ENCODE measurements at regions not wholly inside any gene's neighbourhood (a gene's known extent, or its start where the extent isn't known, plus 50 kb on each side); places are given as distances from the start of the nearest gene placed in this dataset.

DNA sequence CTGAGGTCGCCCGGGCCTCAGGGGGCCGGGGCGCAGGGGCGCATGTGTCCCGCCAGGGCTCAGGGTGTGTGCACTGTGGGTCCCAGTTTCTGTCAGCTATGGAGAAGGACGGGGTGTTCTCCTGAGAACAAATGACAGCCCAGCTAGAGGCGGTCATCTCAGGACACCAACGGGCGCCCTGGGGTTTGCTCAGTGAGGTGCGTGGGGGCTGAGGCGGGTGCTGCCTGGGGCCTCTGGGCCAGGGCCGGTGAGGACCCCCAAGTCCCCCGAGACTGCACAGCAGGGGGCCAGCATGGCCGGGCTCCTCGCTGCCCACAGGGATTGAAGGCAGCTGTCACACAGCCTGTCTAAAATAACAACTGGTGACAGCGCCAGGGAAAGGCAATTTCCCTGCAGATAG, 808.8 kb upstream of the SOX11 start:
- no peaks in the 10 kb centered on the region for H3K36me3 ChIP-seq (ENCODE audit: insufficient read depth, low read length)
- no peak for DNase-seq
- ChIA-PET CTCF (ENCODE audit: partially characterized antibody) (no interaction called here), POLR2A (ENCODE audit: partially characterized antibody) (no interaction called here)
- H3K4me3 Mint-ChIP-seq: no peak overlapping the region
- no peaks in the 10 kb centered on the region for H3K4me1 Mint-ChIP-seq
- no peaks in the 10 kb centered on the region for H3K36me3 Mint-ChIP-seq
- intact Hi-C loops (cut with micrococcal nuclease): no loop called here
- H3K27me3 ChIP-seq (ENCODE audit: insufficient read depth, low read length): no peaks in the 10 kb centered on the region
- no peak overlapping the region for H3K4me3 ChIP-seq (ENCODE audit: low read length in 2 of 2)
- H3K9me3 Mint-ChIP-seq: peaks cover 0 to 12% (median 4%) of the 10 kb centered on the region in 8 donors
- no peak overlapping the region for H3K27ac Mint-ChIP-seq
- H3K4me1 ChIP-seq (ENCODE audit: insufficient read depth, low read length): no peaks in the 10 kb centered on the region
- H3K9me3 ChIP-seq (ENCODE audit: control insufficient read depth in 1 of 2, low read length in 2 of 2): no peaks in the 10 kb centered on the region
- no peak overlapping the region for H3K27ac ChIP-seq (ENCODE audit: low read depth, low read length)
- H3K27me3 Mint-ChIP-seq: no peaks in the 10 kb centered on the region

DNA sequence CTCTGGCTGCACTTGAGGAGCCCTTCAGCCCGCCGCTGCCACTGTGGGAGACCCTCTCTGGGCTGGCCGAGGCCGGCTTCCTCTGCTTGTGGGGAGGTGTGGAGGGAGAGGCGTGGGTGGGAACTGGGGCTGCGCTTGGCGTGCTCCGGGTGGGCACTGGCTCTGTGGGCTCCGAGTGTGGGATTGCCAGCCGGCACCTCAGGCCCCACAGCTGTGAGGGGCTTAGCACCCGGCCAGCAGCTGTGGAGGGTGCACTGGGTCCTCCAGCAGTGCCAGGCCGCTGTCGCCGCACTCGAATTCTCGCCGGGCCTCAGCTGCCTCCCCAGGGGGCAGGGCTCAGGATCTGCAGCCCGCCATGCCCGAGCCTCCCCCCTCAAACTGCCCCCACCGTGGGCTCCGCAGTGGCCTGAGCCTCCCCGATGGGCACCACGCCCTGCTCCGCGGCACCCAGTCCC, 808.0 kb upstream of the SOX11 start:
- H3K36me3 ChIP-seq (ENCODE audit: insufficient read depth, low read length): no peaks in the 10 kb centered on the region
- intact Hi-C loops (cut with micrococcal nuclease): no loop called here
- DNase-seq: no peak

DNA sequence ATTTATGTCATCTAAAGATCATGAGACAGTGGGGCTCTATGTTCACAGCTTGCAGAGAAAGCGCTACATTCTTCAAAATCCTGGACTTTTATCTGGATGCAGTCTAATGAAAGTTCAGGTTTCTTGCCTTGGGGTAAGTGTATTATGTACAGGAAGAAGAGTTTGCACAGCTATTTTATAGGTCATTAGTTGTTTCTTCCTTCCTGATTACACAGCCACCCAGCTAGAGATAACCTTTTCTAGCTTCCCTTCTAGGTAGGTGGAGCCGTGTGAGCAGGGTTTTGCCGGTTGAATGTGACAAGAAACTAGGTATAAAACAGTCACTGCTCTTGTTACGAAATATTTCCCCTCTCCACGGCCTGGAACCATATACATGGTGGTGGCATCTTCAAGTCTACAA, 800.8 kb upstream of the SOX11 start:
- H3K4me1 ChIP-seq (ENCODE audit: insufficient read depth, low read length): no peaks in the 10 kb centered on the region
- H3K4me3 ChIP-seq (ENCODE audit: low read length in 2 of 2): no peak overlapping the region
- Mint-ChIP-seq H3K27ac (no peak overlapping the region), H3K4me1 (no peaks in the 10 kb centered on the region), H3K27me3 (no peaks in the 10 kb centered on the region), H3K9me3 (peaks cover 0 to 18% (median 7%) of the 10 kb centered on the region in 8 donors), H3K4me3 (no peak overlapping the region), H3K36me3 (no peaks in the 10 kb centered on the region)
- no peaks in the 10 kb centered on the region for H3K9me3 ChIP-seq (ENCODE audit: control insufficient read depth in 1 of 2, low read length in 2 of 2)
- H3K27ac ChIP-seq (ENCODE audit: low read depth, low read length): no peak overlapping the region
- no peak for DNase-seq
- CTCF ChIA-PET (ENCODE audit: partially characterized antibody): no interaction called here
- intact Hi-C loops (cut with micrococcal nuclease): no loop called here
- no peaks in the 10 kb centered on the region for H3K27me3 ChIP-seq (ENCODE audit: insufficient read depth, low read length)
- H3K36me3 ChIP-seq (ENCODE audit: insufficient read depth, low read length): no peaks in the 10 kb centered on the region
- POLR2A ChIA-PET (ENCODE audit: partially characterized antibody): no interaction called here

More for the DNA sequence above, 808.0 kb upstream of the SOX11 start:
- Histone ChIP-seq H3K4me1 (ENCODE audit: insufficient read depth, low read length) (no peaks in the 10 kb centered on the region), H3K27me3 (ENCODE audit: insufficient read depth, low read length) (no peaks in the 10 kb centered on the region), H3K27ac (ENCODE audit: low read depth, low read length) (no peak overlapping the region), H3K9me3 (ENCODE audit: control insufficient read depth in 1 of 2, low read length in 2 of 2) (no peaks in the 10 kb centered on the region), H3K4me3 (ENCODE audit: low read length in 2 of 2) (no peak overlapping the region)
- ChIA-PET POLR2A (ENCODE audit: partially characterized antibody) (no interaction called here), CTCF (ENCODE audit: partially characterized antibody) (no interaction called here)
- Mint-ChIP-seq H3K27ac (no peak overlapping the region), H3K4me3 (no peak overlapping the region), H3K36me3 (no peaks in the 10 kb centered on the region), H3K27me3 (no peaks in the 10 kb centered on the region), H3K4me1 (no peaks in the 10 kb centered on the region), H3K9me3 (peaks cover 0 to 9% (median 4%) of the 10 kb centered on the region in 8 donors)

DNA sequence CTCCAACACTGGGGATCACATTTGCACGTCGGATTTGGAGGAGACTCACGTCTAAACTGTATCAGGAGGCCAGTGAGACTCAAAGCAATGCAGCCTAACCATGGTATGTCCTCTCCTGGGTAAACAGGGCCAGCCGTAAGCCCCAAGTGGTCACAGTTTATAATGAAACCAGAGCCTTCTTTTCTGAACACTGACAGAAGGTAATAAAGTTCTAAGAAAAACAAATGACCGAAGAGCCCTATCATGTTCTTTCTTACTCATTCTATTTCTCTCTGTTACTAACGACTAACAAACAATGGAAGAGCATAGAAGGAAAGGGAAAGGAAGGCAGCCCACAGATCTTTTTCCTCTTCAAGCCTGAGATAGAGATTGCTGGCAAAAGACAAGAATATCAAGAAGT, 796.8 kb upstream of the SOX11 start:
- H3K27ac Mint-ChIP-seq: no peak overlapping the region
- Histone ChIP-seq H3K4me1 (ENCODE audit: insufficient read depth, low read length) (no peaks in the 10 kb centered on the region), H3K27ac (ENCODE audit: low read depth, low read length) (no peak overlapping the region), H3K9me3 (ENCODE audit: control insufficient read depth in 1 of 2, low read length in 2 of 2) (no peaks in the 10 kb centered on the region), H3K27me3 (ENCODE audit: insufficient read depth, low read length) (no peaks in the 10 kb centered on the region), H3K36me3 (ENCODE audit: insufficient read depth, low read length) (no peaks in the 10 kb centered on the region), H3K4me3 (ENCODE audit: low read length in 2 of 2) (no peak overlapping the region)
- peaks cover 4 to 22% (median 10%) of the 10 kb centered on the region in 8 donors for H3K9me3 Mint-ChIP-seq
- no peaks in the 10 kb centered on the region for H3K36me3 Mint-ChIP-seq
- no peaks in the 10 kb centered on the region for H3K27me3 Mint-ChIP-seq
- H3K4me1 Mint-ChIP-seq: no peaks in the 10 kb centered on the region
- no peak for DNase-seq
- POLR2A ChIA-PET (ENCODE audit: partially characterized antibody): no interaction called here
- CTCF ChIA-PET (ENCODE audit: partially characterized antibody): no interaction called here
- no peak overlapping the region for H3K4me3 Mint-ChIP-seq
- intact Hi-C loops (cut with micrococcal nuclease): no loop called here

DNA sequence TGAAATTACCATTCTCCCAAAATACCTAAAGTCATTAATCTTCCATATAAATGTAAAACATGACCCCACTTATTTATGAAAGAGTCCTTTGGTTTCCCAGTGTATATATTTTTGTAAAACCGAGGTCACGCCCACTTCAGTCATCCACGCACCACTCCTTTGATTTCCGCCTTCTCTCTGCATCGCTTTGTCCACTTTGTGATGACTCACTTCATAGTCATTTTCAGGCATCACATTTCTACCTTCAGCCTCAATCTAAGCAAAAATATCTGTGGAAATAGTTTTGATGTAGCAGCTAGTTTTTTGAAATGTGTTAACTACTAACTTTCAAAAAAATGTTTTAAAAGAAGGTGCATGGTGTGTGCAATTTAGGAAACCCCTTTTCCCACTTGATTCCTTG, 793.5 kb upstream of the SOX11 start:
- Histone ChIP-seq H3K27ac (ENCODE audit: low read depth, low read length) (no peak overlapping the region), H3K4me3 (ENCODE audit: low read length in 2 of 2) (no peak overlapping the region), H3K4me1 (ENCODE audit: insufficient read depth, low read length) (no peaks in the 10 kb centered on the region), H3K36me3 (ENCODE audit: insufficient read depth, low read length) (no peaks in the 10 kb centered on the region), H3K9me3 (ENCODE audit: control insufficient read depth in 1 of 2, low read length in 2 of 2) (no peaks in the 10 kb centered on the region), H3K27me3 (ENCODE audit: insufficient read depth, low read length) (no peaks in the 10 kb centered on the region)
- no peak for DNase-seq
- Mint-ChIP-seq H3K36me3 (no peaks in the 10 kb centered on the region), H3K4me1 (no peaks in the 10 kb centered on the region), H3K4me3 (no peak overlapping the region), H3K27me3 (no peaks in the 10 kb centered on the region), H3K27ac (no peak overlapping the region), H3K9me3 (peaks cover 4 to 11% (median 11%) of the 10 kb centered on the region in 8 donors)
- ChIA-PET POLR2A (ENCODE audit: partially characterized antibody) (no interaction called here), CTCF (ENCODE audit: partially characterized antibody) (no interaction called here)
- intact Hi-C loops (cut with micrococcal nuclease): no loop called here

DNA sequence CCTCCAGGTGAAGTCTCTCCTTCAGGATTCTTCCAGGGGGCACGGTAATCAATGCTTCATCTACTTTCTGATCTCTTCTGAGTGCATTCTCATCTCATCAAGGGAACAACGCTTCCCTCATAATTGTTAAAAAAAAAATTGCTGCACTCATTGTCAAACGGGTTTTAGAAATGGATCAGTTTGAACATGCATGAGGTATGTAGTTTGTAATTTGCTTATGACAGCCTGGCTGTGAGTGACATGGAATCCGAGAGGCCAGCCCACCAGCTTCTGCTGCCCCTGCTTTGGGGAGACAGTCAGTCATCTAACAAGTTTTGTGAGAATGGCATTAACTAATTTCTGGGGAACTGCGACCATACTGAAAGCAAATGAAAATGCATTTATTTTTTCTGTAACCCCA, 791.9 kb upstream of the SOX11 start:
- no peak for DNase-seq
- H3K4me3 ChIP-seq (ENCODE audit: low read length in 2 of 2): no peak overlapping the region
- no peaks in the 10 kb centered on the region for H3K27me3 ChIP-seq (ENCODE audit: insufficient read depth, low read length)
- no peaks in the 10 kb centered on the region for H3K36me3 ChIP-seq (ENCODE audit: insufficient read depth, low read length)
- H3K9me3 Mint-ChIP-seq: peaks cover 4 to 11% (median 8%) of the 10 kb centered on the region in 8 donors
- no peak overlapping the region for H3K27ac ChIP-seq (ENCODE audit: low read depth, low read length)
- no peaks in the 10 kb centered on the region for H3K27me3 Mint-ChIP-seq
- POLR2A ChIA-PET (ENCODE audit: partially characterized antibody): no interaction called here
- H3K4me3 Mint-ChIP-seq: no peak overlapping the region
- no peaks in the 10 kb centered on the region for H3K36me3 Mint-ChIP-seq
- H3K9me3 ChIP-seq (ENCODE audit: control insufficient read depth in 1 of 2, low read length in 2 of 2): no peaks in the 10 kb centered on the region
- H3K4me1 ChIP-seq (ENCODE audit: insufficient read depth, low read length): no peaks in the 10 kb centered on the region
- CTCF ChIA-PET (ENCODE audit: partially characterized antibody): no interaction called here
- no peak overlapping the region for H3K27ac Mint-ChIP-seq
- intact Hi-C loops (cut with micrococcal nuclease): no loop called here
- no peaks in the 10 kb centered on the region for H3K4me1 Mint-ChIP-seq

DNA sequence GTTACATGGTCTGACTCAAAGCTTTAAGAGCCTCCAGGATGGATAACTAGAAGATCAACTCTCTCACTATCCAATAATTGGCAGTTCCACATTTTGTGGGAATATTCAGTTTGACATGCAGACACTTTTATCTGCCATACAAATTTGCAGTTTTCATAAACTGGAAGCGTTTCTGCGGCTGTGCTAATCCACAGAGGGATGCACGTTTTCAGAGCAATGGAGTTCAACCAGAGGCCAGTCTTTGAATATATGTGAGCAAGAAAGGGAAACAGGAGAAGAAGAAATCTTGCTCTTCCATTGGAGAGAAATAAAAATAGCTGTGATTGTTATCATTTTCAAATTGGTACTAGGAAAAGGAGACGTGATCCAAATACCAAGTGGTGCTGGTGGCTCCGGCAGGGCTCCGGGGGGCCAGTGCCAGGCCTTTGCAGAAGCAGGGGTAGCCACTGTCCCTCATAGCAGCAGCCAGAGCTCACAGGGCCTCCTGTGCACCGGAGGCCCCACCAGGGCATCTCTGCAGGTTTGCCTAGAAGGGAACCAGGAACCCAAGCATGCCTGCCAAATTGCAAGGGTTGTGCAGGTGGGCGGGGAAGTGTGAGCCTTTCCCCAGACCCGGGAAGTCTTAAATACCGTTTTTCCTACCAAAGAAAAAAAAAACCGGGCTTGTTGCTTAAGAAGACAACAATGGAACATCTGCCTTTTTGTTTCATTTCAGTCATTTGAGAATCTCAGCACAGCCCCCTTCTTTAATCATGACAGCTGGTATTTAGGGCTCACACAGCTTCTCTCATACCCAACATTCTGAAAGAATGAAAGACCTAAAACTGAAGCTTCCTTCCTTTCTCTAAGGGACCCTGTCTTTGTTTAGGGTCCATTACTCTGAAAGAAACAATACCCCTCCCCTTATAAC, 791.1 kb upstream of the SOX11 start:
- H3K27me3 ChIP-seq (ENCODE audit: insufficient read depth, low read length): no peaks in the 10 kb centered on the region
- intact Hi-C loops (cut with micrococcal nuclease): no loop called here
- POLR2A ChIA-PET (ENCODE audit: partially characterized antibody): no interaction called here
- H3K36me3 Mint-ChIP-seq: no peaks in the 10 kb centered on the region
- no peak overlapping the region for H3K4me3 ChIP-seq (ENCODE audit: low read length in 2 of 2)
- H3K36me3 ChIP-seq (ENCODE audit: insufficient read depth, low read length): no peaks in the 10 kb centered on the region
- DNase-seq: no peak
- H3K4me1 Mint-ChIP-seq: no peaks in the 10 kb centered on the region
- H3K4me3 Mint-ChIP-seq: no peak overlapping the region
- no peak overlapping the region for H3K27ac ChIP-seq (ENCODE audit: low read depth, low read length)
- no peak overlapping the region for H3K27ac Mint-ChIP-seq
- no peaks in the 10 kb centered on the region for H3K4me1 ChIP-seq (ENCODE audit: insufficient read depth, low read length)
- H3K9me3 ChIP-seq (ENCODE audit: control insufficient read depth in 1 of 2, low read length in 2 of 2): no peaks in the 10 kb centered on the region
- H3K9me3 Mint-ChIP-seq: peaks cover 5 to 18% (median 8%) of the 10 kb centered on the region in 8 donors
- CTCF ChIA-PET (ENCODE audit: partially characterized antibody): no interaction called here
- H3K27me3 Mint-ChIP-seq: no peaks in the 10 kb centered on the region

Measured in CD4-positive, alpha-beta memory T cell (primary cell).